Inferior parietal cortex (tissue), 1 donor: ENCODE measurements at regions not wholly inside any gene's neighbourhood (a gene's known extent, or its start where the extent isn't known, plus 50 kb on each side); places are given as distances from the start of the nearest gene placed in this dataset.
"Not testable (repeated sequence)": the region's sequence is repeated elsewhere in the genome, so short reads cannot be mapped to it uniquely, and the experiment has no call there.

Experiments used
- DNase-seq: peaks from one replicate; pipeline ENCODE4 v3.0.0-alpha.2; 2016; ENCODE audit errors: extremely low spot score

DNA sequence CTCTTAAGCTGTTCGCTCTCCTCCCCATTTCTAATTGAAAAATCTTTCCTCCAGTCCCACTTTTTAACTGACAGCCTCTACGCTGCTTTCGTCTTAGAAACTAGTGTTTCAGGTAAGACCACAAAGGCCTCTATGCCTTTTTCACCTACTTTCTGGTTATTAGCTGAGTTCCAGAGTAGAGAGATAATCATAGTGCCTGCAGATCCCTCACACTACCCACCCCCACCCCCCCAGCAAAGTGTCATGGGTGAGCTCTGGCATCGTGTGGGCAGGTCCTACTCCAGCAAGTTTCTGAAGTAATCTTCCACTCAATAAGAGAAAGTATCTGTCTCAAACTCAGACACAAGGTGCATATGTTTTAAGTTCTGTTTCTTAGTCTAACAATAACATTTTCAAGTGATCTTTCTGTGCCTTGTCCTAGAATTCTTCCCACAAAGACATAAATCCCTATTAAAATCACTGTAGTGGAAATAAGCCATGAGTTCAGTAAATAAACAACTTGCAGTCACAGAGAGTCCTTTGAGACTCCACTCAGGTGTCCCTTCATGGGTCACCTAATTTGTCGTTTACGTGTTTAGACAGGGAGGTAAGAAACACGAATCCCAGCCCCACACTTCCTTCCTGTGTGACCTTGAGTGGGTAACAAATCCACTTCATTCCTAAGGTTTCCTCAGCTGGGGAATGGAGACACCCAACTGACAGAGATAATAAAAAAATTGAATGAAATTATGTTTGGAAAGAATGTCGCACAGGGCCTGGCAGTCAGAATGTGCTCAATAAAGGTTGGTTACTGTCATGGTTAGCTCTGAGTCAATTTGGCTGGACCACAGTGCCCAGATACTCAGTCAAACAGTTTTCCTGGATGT is 228.9 kb upstream of the CAND1 start:
- DNase-seq, result no peak

DNA sequence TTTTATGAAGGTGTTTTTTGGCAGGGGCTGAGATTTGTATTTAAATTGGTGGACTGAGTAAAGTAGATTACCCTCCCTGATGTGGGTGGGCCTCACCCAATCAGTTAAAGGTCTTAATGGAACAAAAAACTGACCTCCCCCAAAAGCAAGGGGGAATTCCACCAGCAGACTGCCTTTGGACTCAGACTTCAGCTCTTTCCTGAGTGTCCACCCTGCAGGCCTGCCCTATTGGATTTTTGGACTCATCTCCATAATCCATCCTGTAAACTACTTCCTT is 228.4 kb upstream of the CAND1 start:
- DNase-seq, result no peak

DNA sequence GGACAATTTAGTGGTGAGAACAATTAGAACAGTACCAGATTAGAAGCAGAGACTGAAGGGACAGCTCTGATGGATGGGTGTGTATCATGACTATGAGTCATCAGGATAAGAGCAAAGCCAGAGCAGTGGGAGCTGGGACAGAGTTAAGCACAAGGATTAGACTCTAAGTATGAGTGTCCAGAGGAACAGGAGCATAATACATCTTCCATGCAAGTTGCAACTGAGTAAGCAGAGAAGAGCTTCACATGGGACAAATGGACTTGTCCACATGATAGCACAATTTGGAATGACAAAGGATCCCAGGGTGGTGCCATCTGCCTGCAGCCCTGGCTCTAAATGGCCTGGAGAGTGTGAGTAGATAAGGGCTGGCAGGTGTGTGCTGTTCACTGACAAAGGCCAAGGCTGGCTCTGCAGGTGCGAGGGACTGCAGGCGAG is 226.4 kb upstream of the CAND1 start:
- no peak for DNase-seq

DNA sequence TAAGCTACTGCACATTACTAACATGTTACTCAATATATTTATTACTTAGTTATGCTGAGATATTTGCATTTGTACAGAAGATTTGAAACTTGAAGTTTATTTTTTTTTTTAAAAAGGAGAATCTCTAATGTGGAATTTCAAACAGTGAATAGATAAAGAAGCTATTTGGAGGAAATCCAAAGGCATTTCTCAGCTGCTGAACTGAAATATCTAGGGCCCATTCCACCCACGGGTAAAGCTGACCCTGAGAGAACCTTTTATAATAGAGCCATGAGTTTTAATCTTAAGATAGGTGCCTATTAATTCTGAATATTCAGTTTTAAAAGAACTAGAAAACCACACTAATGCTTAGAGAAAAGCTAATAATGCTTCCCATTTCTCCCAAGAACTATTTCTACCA is 225.4 kb upstream of the CAND1 start:
- no peak for DNase-seq

DNA sequence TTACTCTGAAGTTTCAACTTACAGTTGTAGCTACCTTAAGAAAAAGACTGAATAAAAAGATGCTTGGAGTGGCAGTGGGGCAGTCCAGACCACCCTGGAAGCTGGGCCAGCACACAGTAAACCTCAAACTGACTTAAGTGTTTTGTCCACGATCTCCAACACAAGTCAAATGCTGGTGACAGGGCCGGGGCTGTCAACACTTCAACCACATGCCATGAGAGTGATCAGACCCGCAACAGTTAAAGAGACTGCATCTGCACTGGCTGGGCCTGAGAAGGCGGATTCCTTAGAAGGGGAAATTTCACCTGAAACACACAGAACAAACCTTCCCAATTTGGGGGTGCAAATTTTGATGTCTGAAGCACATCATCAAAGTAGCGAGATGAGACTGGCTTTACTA is 223.5 kb upstream of the CAND1 start:
- no peak for DNase-seq

DNA sequence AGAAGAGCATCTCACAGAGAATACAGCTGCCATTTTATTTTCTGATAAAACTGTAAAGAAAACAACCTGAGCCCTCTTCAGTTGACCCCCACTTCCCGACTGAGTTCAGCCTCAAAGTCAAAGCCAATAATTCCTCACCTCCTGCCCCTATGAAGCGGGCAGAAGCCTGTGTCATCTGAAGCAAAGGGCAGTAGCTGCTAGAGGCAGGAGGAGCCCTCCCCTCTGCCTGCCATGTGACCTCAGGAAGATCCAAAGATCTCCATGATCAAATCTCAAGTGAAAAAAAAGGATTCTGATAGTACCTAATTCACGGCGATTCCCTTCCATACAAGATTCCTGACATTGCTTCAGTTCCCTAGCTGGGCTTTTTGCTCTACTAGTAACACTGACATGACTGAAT is 223.1 kb upstream of the CAND1 start:
- no peak for DNase-seq

DNA sequence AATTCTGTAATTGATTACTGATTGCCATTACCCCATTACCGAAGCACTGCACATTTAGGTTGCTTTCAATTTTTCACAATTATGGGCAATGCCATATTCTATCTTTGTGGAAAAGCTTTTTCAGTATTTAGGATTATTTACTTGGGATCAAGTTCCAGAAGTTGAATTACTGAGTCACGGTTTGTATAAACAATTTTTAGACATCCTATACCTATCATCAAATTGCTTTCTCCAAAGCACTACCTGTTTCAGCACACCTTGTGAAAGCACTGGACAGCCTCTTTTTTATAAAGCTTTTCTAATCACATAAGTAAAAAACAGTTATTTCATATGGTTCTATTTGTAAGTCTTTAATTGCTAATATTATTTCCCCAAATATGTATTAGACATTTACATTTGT is 221.5 kb upstream of the CAND1 start:
- no peak for DNase-seq

DNA sequence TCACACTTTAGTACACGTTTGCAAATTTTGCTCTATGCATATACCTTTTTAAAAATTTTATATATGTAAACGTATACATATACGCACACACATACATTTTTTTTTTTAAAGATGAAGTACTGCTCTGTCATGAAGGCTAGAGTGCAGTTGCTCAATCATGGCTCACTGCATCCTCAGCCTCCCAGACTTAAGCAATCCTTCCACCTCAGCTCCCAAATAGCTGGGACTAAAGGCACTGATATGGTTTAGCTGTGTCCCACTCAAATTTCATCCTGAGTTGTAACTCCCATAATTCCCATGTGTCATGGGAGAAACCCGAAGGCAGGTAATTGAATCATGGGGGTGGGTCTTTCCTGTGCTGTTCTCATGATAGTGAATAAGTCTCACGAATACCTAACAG is 220.8 kb upstream of the CAND1 start:
- no peak for DNase-seq

DNA sequence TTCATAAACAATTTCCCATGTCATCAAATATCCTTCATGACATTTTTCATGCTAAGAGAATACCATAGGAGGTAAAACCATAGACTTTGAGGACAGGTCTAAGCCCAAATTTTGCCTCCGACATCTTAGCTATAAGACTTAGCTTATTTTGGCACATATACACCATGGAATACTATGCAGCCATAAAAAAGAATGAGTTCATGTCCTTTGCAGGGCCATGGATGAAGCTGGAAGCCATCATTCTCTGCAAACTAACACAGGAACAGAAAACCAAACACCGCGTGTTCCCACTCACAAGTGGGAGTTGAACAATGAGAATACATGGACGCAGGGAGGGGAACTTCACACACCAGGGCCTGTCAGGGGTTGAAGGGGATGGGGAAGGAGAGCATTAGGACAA is 220.0 kb upstream of the CAND1 start:
- not testable (repeated sequence) for DNase-seq

DNA sequence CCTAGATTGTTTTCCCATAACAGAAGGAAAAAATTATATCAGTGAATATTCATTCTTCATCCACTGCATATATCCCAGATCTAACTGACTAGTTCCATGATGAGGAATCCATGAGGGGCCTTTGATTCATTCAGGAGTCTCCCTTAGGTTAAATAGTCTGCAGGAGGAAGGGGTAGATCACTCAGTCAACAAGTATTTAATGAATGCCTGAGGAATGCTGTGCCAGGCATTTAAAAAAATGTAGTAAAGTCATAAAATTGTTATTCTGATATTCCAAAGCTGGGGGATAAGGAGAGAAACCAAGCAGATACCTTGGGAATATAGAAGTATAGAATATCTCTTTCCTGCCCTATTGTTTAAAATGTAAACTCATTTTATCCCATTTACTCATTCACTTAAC is 216.2 kb upstream of the CAND1 start:
- no peak for DNase-seq

DNA sequence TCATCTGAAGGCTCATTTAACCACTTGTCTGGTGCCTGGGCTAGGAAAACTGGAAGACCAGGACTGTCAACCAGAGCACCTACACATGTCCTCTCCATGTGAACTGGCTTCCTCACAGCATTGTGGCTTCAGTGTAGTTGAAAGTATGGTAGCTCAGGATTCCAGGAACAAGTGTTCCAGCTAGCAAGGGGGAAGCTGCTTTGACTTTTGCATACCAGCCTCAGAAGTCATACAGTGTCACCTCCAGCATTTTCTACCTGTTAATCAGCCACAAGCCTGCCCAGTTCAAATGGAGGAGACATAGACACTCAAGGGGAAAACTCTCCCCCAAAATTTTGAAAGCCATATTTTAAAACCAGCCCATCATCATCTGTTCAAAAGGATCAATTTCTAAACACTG is 212.8 kb upstream of the CAND1 start:
- no peak for DNase-seq

DNA sequence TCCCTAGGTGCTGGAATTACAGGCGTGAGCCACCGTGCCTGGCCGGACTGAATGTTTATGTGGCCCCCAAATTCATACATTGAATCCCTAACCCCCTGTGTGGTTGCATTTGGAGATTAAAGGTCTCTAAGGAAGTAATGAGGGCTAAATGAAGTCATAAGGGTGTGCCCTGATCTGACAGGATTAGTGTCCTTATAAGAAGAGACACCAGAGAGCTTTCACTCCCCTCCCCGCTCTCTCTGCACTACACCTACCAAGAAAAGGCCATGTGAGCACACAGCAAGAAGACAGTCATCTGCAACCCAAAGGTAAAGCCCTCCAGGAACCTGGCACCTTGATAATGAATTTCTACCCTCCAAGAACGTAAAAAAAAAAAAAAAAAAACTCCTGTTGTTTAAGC is 212.1 kb upstream of the CAND1 start:
- no peak for DNase-seq

DNA sequence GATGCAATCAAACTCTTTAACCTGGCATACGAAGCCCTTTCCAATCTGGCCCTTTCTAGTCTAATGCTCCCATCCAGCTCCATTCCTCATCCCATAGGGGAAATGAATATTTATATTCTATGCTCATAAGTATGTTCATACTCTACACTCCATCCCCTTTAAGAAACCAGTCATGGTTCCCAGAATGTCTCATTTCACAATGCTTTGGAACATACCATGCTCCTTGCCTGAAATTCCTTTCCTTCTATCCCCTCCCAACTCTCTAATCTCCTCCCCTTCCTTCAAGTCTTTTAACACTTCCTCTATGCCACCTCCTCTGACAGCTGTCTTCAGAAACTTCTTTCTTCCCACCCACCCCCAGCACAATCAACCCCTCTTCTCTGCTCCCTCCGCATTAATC is 207.0 kb upstream of the CAND1 start:
- DNase-seq, result no peak

DNA sequence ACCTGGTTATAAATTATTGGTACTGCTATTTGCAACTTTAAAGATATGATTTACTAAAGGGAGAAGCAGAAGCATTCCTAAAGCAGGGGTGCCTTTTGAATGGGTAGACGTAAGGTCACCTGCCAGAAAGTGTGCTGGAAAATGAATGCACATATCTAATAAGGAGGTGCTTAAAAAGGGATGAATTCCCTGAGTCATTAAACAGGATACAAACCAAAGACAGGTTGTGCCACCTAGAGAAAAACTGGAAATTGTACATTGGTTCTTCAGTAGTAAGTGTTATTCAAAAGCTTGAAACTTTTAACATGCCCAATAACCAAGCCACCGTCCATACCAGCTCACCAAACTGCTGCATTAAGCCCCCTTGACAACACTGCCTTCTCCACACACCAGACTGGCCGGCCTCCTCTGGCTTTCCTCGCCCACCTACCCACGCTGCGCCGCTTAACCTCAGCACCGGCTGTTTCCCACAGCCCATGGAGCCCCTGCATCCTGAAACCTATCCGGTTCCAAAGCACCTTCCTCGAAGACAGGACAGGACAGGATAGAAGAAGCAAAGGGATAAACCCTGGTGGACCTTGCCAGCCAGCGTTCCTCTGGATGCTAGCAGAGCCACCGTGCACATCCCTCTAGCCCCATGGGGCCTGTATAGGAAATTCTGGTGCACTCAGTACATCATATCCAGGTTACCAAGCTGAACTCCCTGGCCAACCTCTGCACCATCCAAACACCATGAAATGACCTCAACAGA is 201.5 kb upstream of the CAND1 start:
- DNase-seq, result no peak

DNA sequence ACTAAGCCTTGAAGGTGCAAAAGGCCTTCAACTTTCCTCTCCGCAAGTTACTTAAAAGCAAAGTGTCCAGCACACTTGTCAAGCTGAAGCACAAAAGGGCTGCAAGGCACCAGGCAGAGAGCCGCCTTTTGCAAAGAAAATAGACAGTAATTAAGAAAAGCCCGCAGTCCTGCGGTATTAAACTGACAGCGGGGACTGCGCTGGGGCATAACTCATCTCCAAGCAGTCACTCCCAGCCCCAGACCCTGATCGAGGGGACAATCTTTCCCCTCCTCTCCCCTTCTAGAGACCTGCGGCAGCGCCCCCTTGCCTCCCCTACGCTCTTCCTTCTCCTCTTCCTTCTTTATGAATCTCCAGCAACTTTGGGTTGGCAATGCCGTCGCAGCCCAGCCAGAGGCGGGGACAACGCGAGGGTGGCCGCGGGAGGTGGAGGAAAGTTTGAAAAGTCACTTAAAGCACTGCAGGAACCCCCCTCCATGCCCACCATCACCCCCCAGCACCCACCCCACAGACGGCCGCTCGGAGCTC is 200.9 kb upstream of the CAND1 start:
- no peak for DNase-seq

DNA sequence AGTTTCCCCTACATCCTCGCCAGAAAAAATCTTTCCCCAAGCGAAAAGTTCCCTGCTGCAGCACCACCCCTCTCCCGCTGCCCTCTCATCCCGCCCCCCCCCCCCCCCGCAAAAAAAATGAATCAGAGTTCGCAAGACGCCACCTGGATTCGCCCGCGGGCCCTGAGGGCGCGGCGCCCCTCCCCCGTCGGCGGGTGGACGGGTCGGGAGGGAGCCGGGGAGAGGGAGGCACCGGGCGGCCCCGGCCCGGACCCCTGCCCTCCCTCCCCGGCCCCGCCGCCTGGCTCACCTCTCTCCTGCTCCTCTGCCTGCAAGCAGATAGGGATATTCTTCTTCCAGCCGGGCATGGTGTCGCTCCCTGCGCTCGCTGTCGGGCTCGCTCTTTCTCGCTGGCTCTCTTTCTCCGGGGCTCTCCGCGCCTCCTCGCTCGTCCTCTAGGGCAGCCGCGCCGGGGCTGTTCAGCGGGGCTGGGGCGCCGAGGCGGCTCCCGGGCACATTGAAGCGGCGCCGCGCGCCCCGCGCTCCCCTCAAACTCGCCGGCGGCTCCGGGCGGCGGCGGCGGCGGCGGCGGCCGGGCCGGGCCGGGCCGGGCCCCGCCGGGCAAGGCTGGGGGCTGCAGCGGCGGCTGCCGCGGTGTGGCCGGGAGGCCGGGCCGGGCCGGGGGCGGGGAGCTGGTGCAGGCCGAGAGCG is 200.3 kb upstream of the CAND1 start:
- no peak for DNase-seq

DNA sequence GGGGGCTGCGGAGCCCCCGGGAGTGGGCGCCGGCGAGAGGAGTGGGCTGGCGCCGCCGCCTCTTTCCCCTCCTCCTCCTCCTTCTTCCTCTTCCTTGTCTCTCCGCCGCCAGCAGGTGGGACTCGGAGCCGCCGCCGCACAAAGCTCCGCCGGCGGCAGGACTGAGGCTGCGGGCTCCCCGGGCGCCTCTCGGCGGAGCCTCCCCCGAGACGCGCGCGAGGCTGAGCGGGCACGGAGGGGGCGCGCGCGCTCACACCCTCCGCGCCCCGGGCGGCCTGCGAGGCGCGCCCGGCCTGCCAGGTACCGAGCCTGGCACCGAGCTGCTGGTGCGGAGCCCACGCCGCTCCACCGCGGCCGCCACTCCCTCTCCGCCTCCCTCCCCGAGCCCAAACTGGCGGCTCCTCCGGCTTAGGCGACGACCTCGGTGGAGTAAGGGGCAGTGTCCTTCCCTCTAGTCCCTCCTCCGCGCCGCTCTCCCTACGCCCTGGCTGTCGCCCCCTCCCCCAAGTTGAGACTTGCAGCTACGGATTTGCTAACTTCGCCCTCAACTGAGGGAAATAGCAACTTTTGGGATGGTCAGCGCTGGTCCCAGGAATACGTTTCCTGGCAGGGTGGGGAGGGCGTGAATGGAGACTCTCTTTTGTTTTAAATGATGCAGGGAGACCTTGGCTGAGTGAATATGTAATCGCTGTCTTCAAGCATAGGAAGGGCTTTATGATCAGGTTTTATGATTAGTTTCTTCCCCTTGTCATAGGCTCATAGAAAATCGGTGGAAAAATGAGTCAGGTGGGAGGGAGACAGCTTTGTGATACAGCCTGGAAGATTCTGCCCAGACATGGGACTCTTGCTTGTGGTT is 199.5 kb upstream of the CAND1 start:
- DNase-seq, result no peak

DNA sequence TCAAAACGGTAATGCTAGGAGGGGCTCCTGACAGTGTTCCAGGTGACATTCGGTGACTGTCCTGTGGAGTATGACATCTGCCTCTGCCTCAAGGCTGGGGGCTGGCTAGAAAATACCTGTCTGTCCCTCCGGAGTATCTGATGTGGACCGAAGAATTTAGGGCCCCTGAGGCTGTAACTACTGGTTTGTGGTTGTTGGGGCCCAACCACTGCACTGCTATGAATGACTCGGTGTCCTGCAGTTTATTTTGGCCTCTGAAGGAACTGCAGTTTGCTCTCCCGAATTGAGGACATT is 198.9 kb upstream of the CAND1 start:
- DNase-seq, result no peak

DNA sequence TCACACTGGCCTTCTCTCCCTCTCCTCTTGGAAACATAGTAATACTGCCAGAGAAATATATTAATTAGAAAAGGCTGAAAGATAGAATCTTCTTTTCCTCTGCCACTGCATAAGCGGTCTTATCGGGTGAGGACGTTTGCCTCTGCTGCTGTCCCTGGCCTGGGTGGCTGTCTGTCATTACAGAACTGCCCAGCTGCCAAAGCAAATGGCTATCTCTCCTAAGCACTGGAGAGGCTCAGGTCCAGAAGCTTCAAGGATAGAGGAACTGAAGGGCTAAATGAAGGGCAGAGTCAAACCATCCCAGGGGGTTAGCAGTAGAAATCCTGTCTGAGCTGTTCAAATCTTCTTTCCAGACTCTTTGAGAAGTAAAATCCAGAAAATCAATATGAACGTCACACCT is 198.6 kb upstream of the CAND1 start:
- no peak for DNase-seq

DNA sequence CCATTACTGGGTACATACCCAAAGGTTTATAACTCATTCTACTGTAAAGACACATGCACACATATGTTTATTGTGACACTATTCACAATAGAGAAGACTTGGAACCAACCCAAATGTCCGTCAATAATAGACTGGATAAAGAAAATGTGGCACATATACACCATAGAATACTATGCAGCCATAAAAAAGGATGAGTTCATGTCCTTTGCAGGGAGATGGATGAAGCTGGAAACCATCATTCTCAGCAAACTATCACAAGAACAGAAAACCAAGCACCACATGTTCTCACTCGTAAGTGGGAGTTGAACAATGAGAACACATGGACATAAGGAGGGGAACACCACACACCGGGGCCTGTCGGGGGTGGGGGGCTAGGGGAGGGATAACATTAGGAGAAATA is 196.9 kb upstream of the CAND1 start:
- not testable (repeated sequence) for DNase-seq

DNA sequence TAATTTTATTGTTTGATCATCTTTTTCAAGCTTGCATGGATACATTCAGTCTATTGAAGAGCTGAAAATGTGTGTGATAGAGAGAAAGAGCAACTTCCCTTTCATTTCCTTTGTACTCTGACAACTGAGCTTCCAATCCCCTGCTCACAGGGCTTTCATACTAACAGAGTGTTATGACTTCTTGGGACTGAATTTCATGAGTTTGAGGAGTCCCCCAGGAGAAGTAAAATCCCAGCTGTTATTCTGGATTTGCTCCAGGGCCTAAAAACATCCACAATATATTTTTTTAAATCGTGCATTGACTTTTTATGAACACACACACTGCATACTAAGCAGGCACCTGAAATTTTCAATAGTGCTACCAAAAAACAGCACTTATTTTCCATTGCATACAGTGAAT is 195.8 kb upstream of the CAND1 start:
- no peak for DNase-seq

DNA sequence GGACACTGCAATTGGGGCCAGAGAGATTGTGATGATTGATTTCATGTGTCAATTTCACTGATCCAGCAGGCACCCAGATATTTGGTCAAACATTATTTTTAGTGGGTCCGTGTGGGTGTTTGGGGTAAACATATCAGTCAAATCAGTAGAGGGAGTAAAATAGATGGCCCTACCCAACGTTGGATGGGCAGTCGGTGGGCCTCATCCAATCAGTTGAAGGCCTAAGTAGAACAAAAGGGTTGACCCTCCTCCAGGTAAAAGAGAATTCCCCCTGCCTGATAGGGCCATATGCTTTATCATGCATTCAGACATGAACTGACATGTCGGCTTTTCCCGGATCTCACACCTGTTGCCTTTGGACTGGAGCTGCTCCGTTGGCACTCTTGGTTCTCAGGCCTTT is 195.1 kb upstream of the CAND1 start:
- DNase-seq, result no peak
